ENCODE measurements at regions not wholly inside any gene's neighbourhood (a gene's known extent, or its start where the extent isn't known, plus 50 kb on each side); places are given as distances from the start of the nearest gene placed in this dataset.

DNA sequence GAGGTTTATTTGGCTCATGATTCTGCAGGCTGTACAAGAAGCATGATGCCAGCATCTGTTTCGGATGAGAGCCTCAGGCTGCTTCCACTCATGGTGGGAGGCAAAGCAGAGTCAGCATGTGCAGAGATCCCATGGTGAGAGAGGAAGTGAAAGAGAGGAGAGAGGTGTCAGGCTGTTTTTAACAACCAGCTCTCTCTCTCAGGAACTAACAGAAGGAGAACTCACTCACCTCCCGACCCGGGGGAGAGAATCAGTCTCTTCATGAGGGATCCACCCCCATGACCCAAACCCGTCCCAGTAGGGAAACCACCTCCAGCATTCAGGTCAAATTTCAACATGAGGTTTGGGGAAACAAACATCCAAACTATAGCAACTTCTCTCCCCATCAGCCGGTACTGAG is 187.7 kb downstream of the ENC1 start:
- TF ChIP-seq, protein P1, sequence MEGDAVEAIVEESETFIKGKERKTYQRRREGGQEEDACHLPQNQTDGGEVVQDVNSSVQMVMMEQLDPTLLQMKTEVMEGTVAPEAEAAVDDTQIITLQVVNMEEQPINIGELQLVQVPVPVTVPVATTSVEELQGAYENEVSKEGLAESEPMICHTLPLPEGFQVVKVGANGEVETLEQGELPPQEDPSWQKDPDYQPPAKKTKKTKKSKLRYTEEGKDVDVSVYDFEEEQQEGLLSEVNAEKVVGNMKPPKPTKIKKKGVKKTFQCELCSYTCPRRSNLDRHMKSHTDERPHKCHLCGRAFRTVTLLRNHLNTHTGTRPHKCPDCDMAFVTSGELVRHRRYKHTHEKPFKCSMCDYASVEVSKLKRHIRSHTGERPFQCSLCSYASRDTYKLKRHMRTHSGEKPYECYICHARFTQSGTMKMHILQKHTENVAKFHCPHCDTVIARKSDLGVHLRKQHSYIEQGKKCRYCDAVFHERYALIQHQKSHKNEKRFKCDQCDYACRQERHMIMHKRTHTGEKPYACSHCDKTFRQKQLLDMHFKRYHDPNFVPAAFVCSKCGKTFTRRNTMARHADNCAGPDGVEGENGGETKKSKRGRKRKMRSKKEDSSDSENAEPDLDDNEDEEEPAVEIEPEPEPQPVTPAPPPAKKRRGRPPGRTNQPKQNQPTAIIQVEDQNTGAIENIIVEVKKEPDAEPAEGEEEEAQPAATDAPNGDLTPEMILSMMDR (IDR thresholded peaks at IDR 0.05; ENCODE audit: low read depth, low read length): no peak
- ChIA-PET CTCF (interaction anchor here (0.6 kb wide), 1 partner anchor 10 kb away, joined by 3 read pairs; no protein-coding TSS in a partner anchor), POLR2A (no interaction called here)
- Histone ChIP-seq H3K9me3 (ENCODE audit: control insufficient read depth, insufficient read depth, low read length) (no peaks in the 10 kb centered on the region; the same call in 1 of the 2 replicates), H3K27ac (ENCODE audit: low read depth, low read length) (no peak overlapping the region), H3K27me3 (ENCODE audit: control insufficient read depth, insufficient read depth, low read length) (peaks cover 3% of the 10 kb centered on the region), H3K4me3 (ENCODE audit: low read depth, low read length) (no peak overlapping the region)
- DNase-seq (ENCODE audit: low read depth, low spot score): no peak

GRCh38 chr5:74450095-74450494 is 190.4 kb downstream of the ENC1 start:
- ChIA-PET CTCF (no interaction called here), POLR2A (no interaction called here)
- DNase-seq (ENCODE audit: low read depth, low spot score): no peak
- no peak overlapping the region for H3K27ac ChIP-seq (ENCODE audit: low read depth, low read length)
- no peaks in the 10 kb centered on the region; the same call in 1 of the 2 replicates for H3K9me3 ChIP-seq (ENCODE audit: control insufficient read depth, insufficient read depth, low read length)
- TF ChIP-seq, protein P1 (IDR thresholded peaks at IDR 0.05; ENCODE audit: low read depth, low read length): no peak
- H3K4me3 ChIP-seq (ENCODE audit: low read depth, low read length): no peak overlapping the region
- peaks cover 5% of the 10 kb centered on the region for H3K27me3 ChIP-seq (ENCODE audit: control insufficient read depth, insufficient read depth, low read length)

- POLR2A ChIA-PET: no interaction called here
- DNase-seq (ENCODE audit: low read depth, low spot score): no peak
- CTCF ChIA-PET: interaction anchor here (1.2 kb wide), 1 partner anchor 545 kb away, joined by 5 read pairs; no protein-coding TSS in a partner anchor
- Histone ChIP-seq H3K9me3 (ENCODE audit: control insufficient read depth, insufficient read depth, low read length) (no peaks in the 10 kb centered on the region), H3K4me3 (ENCODE audit: low read depth, low read length) (no peak overlapping the region), H3K27ac (ENCODE audit: low read depth, low read length) (no peak overlapping the region), H3K27me3 (ENCODE audit: control insufficient read depth, insufficient read depth, low read length) (peaks cover 8% of the 10 kb centered on the region)
- TF ChIP-seq, protein P1 (IDR thresholded peaks at IDR 0.05; ENCODE audit: low read depth, low read length): no peak
Observed at GRCh38 chr5:74446725-74447241, 193.7 kb downstream of the ENC1 start.

DNA sequence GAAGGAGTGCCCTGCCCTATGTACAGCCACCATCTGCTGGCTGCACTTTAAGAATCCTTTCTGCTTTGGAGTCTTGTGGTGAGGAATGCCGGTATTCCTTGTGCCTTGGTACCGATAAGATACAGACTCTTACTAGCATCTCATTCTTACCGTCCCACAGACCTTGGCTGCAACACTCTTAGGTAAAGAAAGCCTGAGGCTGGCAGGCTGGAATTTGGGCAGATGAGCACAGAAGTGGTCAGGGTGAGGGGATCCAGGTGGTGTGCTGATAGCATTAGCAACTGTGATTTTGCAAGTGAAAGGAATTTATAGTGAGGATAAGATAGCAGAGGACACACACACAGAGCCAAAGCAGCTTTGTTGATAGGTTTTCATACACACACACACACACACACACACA is 198.1 kb downstream of the ENC1 start:
- Histone ChIP-seq H3K4me3 (ENCODE audit: low read depth, low read length) (no peak overlapping the region), H3K27me3 (ENCODE audit: control insufficient read depth, insufficient read depth, low read length) (peaks cover 12% of the 10 kb centered on the region), H3K27ac (ENCODE audit: low read depth, low read length) (no peak overlapping the region), H3K9me3 (ENCODE audit: control insufficient read depth, insufficient read depth, low read length) (no peaks in the 10 kb centered on the region)
- TF ChIP-seq, protein P1 (IDR thresholded peaks at IDR 0.05; ENCODE audit: low read depth, low read length): no peak
- DNase-seq (ENCODE audit: low read depth, low spot score): no peak
- ChIA-PET POLR2A (no interaction called here), CTCF (interaction anchor here (0.6 kb wide), 2 partner anchors 11 to 878 kb away, joined by 3 read pairs; no protein-coding TSS in a partner anchor)

DNA sequence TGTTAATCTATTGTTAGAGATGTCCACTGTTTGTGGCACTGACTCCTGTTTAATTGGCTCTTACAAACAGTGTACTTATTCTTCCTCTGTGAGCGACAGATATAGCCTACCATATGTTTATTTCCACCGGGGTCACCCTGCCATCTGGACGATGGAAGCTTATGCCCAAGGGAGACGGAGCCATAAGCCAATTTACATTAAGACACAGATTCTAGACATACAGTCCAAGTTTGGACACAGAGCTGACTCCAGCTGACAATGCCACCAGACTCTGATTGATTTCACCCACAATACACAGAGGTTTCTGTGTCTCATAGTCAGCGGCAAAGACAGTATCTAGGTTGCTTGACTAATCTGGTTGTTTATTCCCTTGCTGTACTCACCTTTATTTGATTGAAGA is 198.9 kb downstream of the ENC1 start:
- ChIA-PET CTCF (interaction anchor here (0.6 kb wide), 1 partner anchor 450 kb away, joined by 6 read pairs; no protein-coding TSS in a partner anchor), POLR2A (no interaction called here)

More for the DNA sequence above, 198.9 kb downstream of the ENC1 start:
- TF ChIP-seq, protein P1 (IDR thresholded peaks at IDR 0.05; ENCODE audit: low read depth, low read length): no peak
- no peaks in the 10 kb centered on the region for H3K9me3 ChIP-seq (ENCODE audit: control insufficient read depth, insufficient read depth, low read length)
- peaks cover 10% of the 10 kb centered on the region for H3K27me3 ChIP-seq (ENCODE audit: control insufficient read depth, insufficient read depth, low read length)
- DNase-seq (ENCODE audit: low read depth, low spot score): no peak
- no peak overlapping the region for H3K27ac ChIP-seq (ENCODE audit: low read depth, low read length)
- no peak overlapping the region for H3K4me3 ChIP-seq (ENCODE audit: low read depth, low read length)
